Left lung (tissue), 4 donors: ENCODE measurements at regions not wholly inside any gene's neighbourhood (a gene's known extent, or its start where the extent isn't known, plus 50 kb on each side); places are given as distances from the start of the nearest gene placed in this dataset.
A peak's percentile ranks its signal among the peaks of the same experiment; 100 is the strongest.

Experiments used
- ATAC-seq: fragments of 200-7000 bp; cut with Tn5 transposase; one replicate; pipeline ENCODE4 v1.9.1; 2020; ENCODE audit warnings: moderate library complexity
- DNase-seq, 4 donors: peaks; one replicate each; pipeline ENCODE4 v3.0.0-alpha.2; 2013 to 2020
- H3K27ac ChIP-seq, 2 donors: fragments of 200-600 bp; sonication (generic) in 1 of 2; one replicate each; pipeline versions ENCODE4 v1.5.0 to v1.8.0; 2020 to 2021
- H3K27me3 ChIP-seq, 2 donors: fragments of 200-600 bp; sonication (generic) in 1 of 2; one replicate each; pipeline versions ENCODE4 v1.5.0 to v1.8.0; 2020 to 2021
- H3K36me3 ChIP-seq, 2 donors: fragments of 200-600 bp; sonication (generic) in 1 of 2; one replicate each; pipeline versions ENCODE4 v1.5.0 to v1.8.0; 2020 to 2021
- H3K4me1 ChIP-seq, 2 donors: fragments of 200-600 bp; one replicate each; pipeline ENCODE4 v1.8.0; 2021
- H3K4me3 ChIP-seq, 2 donors: fragments of 200-600 bp; sonication (generic) in 1 of 2; one replicate each; pipeline versions ENCODE4 v1.5.0 to v1.8.0; 2020 to 2021; ENCODE audit warnings: mild to moderate bottlenecking in 1 of 2
- H3K9me3 ChIP-seq, 2 donors: fragments of 200-600 bp; sonication (generic) in 1 of 2; one replicate each; pipeline versions ENCODE4 v1.5.0 to v1.8.0; 2020 to 2021
- CTCF ChIP-seq, 2 donors: fragments of 200-600 bp; sonication (generic) in 1 of 2; IDR thresholded peaks; one replicate each; pipeline versions ENCODE4 v1.5.0 to v1.8.0; 2021; ENCODE audit warnings: antibody characterized with exemption in 2 of 2
- intact Hi-C, 2 donors: fragments of 100-400 bp; cut with DNase I; formaldehyde crosslinking; loops; one replicate each; pipeline versions ENCODE4 v1.11.2 to v1.14.2; 2022
- donor health status: DM: no; HTN: yes; CAD: no.
- donor health status: DM: no; HTN: no; CAD: no.

GRCh38 chr13:42486711-42487198 is 87.2 kb upstream of the TNFSF11 start:
- Histone ChIP-seq H3K4me3 (no peak overlapping the region), H3K4me1 (no peaks in the 10 kb centered on the region), H3K9me3 (no peaks in the 10 kb centered on the region), H3K27ac (no peak overlapping the region), H3K36me3 (no peaks in the 10 kb centered on the region), H3K27me3 (no peaks in the 10 kb centered on the region)
- ATAC-seq (peak; percentile 59), DNase-seq (peak in 2 of 4 donors; percentile 16)
- intact Hi-C loops: no loop called here
- TF ChIP-seq CTCF (IDR thresholded peaks at IDR 0.05): no peak

DNA sequence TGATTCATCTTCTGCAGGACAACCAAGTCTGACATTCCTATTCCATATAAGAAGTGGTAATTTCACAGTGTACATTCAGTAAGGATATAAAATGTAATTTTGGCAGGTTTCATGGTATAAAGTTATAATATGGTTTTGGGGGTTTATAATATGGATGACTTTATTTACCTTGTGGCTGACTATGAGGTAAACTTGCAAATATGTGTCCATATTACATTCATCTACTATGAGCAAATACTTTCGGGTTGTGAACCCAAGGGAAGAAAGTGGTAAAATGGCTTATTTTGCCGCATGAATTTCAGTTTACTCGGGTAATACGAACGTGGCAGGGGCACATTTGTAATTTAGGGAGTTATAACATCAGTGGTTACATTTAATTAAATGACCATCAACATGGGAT is 86.7 kb upstream of the TNFSF11 start:
- Histone ChIP-seq H3K27me3 (no peaks in the 10 kb centered on the region), H3K36me3 (no peaks in the 10 kb centered on the region), H3K9me3 (no peaks in the 10 kb centered on the region), H3K27ac (no peak overlapping the region), H3K4me1 (no peaks in the 10 kb centered on the region), H3K4me3 (no peak overlapping the region)
- DNase-seq (no peak), ATAC-seq (no peak)
- TF ChIP-seq CTCF (IDR thresholded peaks at IDR 0.05): no peak
- intact Hi-C loops: no loop called here

GRCh38 chr13:42490676-42491075 is 83.3 kb upstream of the TNFSF11 start:
- H3K27ac ChIP-seq: no peak overlapping the region
- intact Hi-C loops: no loop called here
- TF ChIP-seq CTCF (IDR thresholded peaks at IDR 0.05): no peak
- DNase-seq: no peak
- no peaks in the 10 kb centered on the region for H3K4me1 ChIP-seq
- H3K27me3 ChIP-seq: no peaks in the 10 kb centered on the region
- H3K4me3 ChIP-seq: no peak overlapping the region
- no peaks in the 10 kb centered on the region for H3K36me3 ChIP-seq
- no peak for ATAC-seq
- H3K9me3 ChIP-seq: no peaks in the 10 kb centered on the region

GRCh38 chr13:42492372-42492920 is 81.5 kb upstream of the TNFSF11 start:
- intact Hi-C loops: no loop called here
- Histone ChIP-seq H3K36me3 (no peaks in the 10 kb centered on the region), H3K27ac (no peak overlapping the region), H3K27me3 (no peaks in the 10 kb centered on the region), H3K4me3 (no peak overlapping the region), H3K4me1 (no peaks in the 10 kb centered on the region), H3K9me3 (no peaks in the 10 kb centered on the region)
- TF ChIP-seq CTCF (IDR thresholded peaks at IDR 0.05): no peak
- ATAC-seq (no peak), DNase-seq (no peak)

GRCh38 chr13:42494157-42494556 is 79.8 kb upstream of the TNFSF11 start:
- Histone ChIP-seq H3K4me1 (no peaks in the 10 kb centered on the region), H3K27me3 (no peaks in the 10 kb centered on the region), H3K27ac (no peak overlapping the region), H3K4me3 (no peak overlapping the region), H3K36me3 (no peaks in the 10 kb centered on the region), H3K9me3 (no peaks in the 10 kb centered on the region)
- DNase-seq (no peak), ATAC-seq (no peak)
- no peak for TF ChIP-seq CTCF (IDR thresholded peaks at IDR 0.05)
- intact Hi-C loops: no loop called here
